ENCODE measurements at regions not wholly inside any gene's neighbourhood (a gene's known extent, or its start where the extent isn't known, plus 50 kb on each side); places are given as distances from the start of the nearest gene placed in this dataset.

- peak; percentile 59 to 93 for DNase-seq (ENCODE audit: low read depth in 2 of 2)
- TF ChIP-seq CTCF (IDR thresholded peaks at IDR 0.05; ENCODE audit: low read depth, low read length): no peak
These were observed 76.8 kb downstream of the UNC5CL start for GRCh38 chr6:40962241-40962640.

GRCh38 chr6:40961831-40962230 lies 77.2 kb downstream of the UNC5CL start:
- no peak overlapping the region for H3K4me3 ChIP-seq (replicated peaks in 1 of 2; ENCODE audit: low read depth in 2 of 2, low read length in 2 of 2)
- no peak for TF ChIP-seq CTCF (IDR thresholded peaks at IDR 0.05; ENCODE audit: low read depth, low read length)

More at GRCh38 chr6:40962241-40962640, 76.8 kb downstream of the UNC5CL start:
- H3K4me3 ChIP-seq (replicated peaks in 1 of 2; ENCODE audit: low read depth in 2 of 2, low read length in 2 of 2): no peak overlapping the region

GRCh38 chr6:40960742-40961430 lies 78.1 kb downstream of the UNC5CL start:
- no peak for TF ChIP-seq CTCF (IDR thresholded peaks at IDR 0.05; ENCODE audit: low read depth, low read length)
- DNase-seq (ENCODE audit: low read depth in 2 of 2): peak in 1 of 2 donors; percentile 7
- H3K4me3 ChIP-seq (replicated peaks in 1 of 2; ENCODE audit: low read depth in 2 of 2, low read length in 2 of 2): no peak overlapping the region

More at GRCh38 chr6:40961831-40962230, 77.2 kb downstream of the UNC5CL start:
- no peak for DNase-seq (ENCODE audit: low read depth in 2 of 2)

GRCh38 chr6:40959781-40960327 lies 79.2 kb downstream of the UNC5CL start:
- DNase-seq (ENCODE audit: low read depth in 2 of 2): no peak
- TF ChIP-seq CTCF (IDR thresholded peaks at IDR 0.05; ENCODE audit: low read depth, low read length): no peak
- no peak overlapping the region for H3K4me3 ChIP-seq (replicated peaks in 1 of 2; ENCODE audit: low read depth in 2 of 2, low read length in 2 of 2)

GRCh38 chr6:40958738-40959137 lies 80.3 kb downstream of the UNC5CL start:
- no peak overlapping the region for H3K4me3 ChIP-seq (replicated peaks in 1 of 2; ENCODE audit: low read depth in 2 of 2, low read length in 2 of 2)
- DNase-seq (ENCODE audit: low read depth in 2 of 2): no peak
- TF ChIP-seq CTCF (IDR thresholded peaks at IDR 0.05; ENCODE audit: low read depth, low read length): no peak

- no peak overlapping the region for H3K4me3 ChIP-seq (replicated peaks in 1 of 2; ENCODE audit: low read depth in 2 of 2, low read length in 2 of 2)
- no peak for TF ChIP-seq CTCF (IDR thresholded peaks at IDR 0.05; ENCODE audit: low read depth, low read length)
- DNase-seq (ENCODE audit: low read depth in 2 of 2): peak; percentile 31 to 75
These were observed 81.2 kb downstream of the UNC5CL start for GRCh38 chr6:40957616-40958492.
